GM12878 (cell line): ENCODE measurements at regions not wholly inside any gene's neighbourhood (a gene's known extent, or its start where the extent isn't known, plus 50 kb on each side); places are given as distances from the start of the nearest gene placed in this dataset.

Source experiments
- ATAC-seq: fragments of 200-7000 bp; cut with Tn5 transposase; 3 replicates; pipeline ENCODE4 v1.9.1; 2020; ENCODE audit warnings: mild to moderate bottlenecking, moderate library complexity
- BruUV-seq: library from RNA; stranded (reverse); fragments of 400-500 nt; replicated peaks from 2 replicates; lab custom pipeline; 2021; lab: Mats Ljungman, UMichigan
- CTCF ChIA-PET: fragments of 300-600 bp; sonication (Branson Sonifier 250); formaldehyde crosslinking; extraction: SDS; loops from one replicate; lab custom pipeline; 2021; ENCODE audit warnings: inconsistent platforms; lab: Yijun Ruan, JAX
- POLR2A ChIA-PET: fragments of 350-600 bp; formaldehyde crosslinking; extraction: SDS; loops from one replicate; lab custom pipeline; 2021; ENCODE audit warnings: inconsistent platforms; lab: Charles Lee
- RAD21 ChIA-PET: fragments of 300-600 bp; sonication (Branson Sonifier 250); formaldehyde crosslinking; loops from one replicate; lab custom pipeline; 2023; ENCODE audit warnings: antibody characterized with exemption; ENCODE audit not compliant: unreplicated experiment; lab: Charles Lee
- SMC1A ChIA-PET: fragments of 300-600 bp; sonication (Branson Sonifier 250); formaldehyde crosslinking; loops from one replicate; lab custom pipeline; 2023; ENCODE audit not compliant: unreplicated experiment, uncharacterized antibody; lab: Charles Lee
- DNase-seq: peaks from one replicate; pipeline ENCODE4 v3.0.0-alpha.2; 2011; ENCODE audit warnings: low read depth, low spot score
- FAIRE-seq: peaks from 3 replicates; lab custom pipeline; 2011; peaks lifted over from hg19 to GRCh38; lab: Jason Lieb, UNC
- H2AFZ ChIP-seq: 2 replicates; pipeline ENCODE4 v1.6.0; 2011; ENCODE audit warnings: low read depth, low read length, control low read depth; ENCODE audit not compliant: control insufficient read depth
- H3K27ac ChIP-seq: 2 replicates; pipeline ENCODE4 v1.5.1; 2011; ENCODE audit warnings: control low read depth; ENCODE audit not compliant: control insufficient read depth, insufficient read depth
- H3K27me3 ChIP-seq, 2 experiments: replicated peaks in 1 of 2; 2 replicates each; pipeline versions ENCODE4 v1.6.0 to v1.6.1; 2011; ENCODE audit warnings: low read length in 1 of 2; ENCODE audit not compliant: control insufficient read depth in 2 of 2, insufficient read depth in 2 of 2
- H3K36me3 ChIP-seq, 2 experiments: 2 replicates each; pipeline ENCODE4 v1.5.1; 2011; ENCODE audit warnings: low read length in 1 of 2; ENCODE audit not compliant: control insufficient read depth in 2 of 2, insufficient read depth in 2 of 2
- H3K4me1 ChIP-seq: 2 replicates; pipeline ENCODE4 v1.6.1; 2011; ENCODE audit warnings: mild to moderate bottlenecking, low read length, moderate library complexity, mixed read lengths; ENCODE audit not compliant: control insufficient read depth, insufficient read depth
- H3K4me2 ChIP-seq: 2 replicates; pipeline ENCODE4 v1.6.0; 2011; ENCODE audit warnings: control low read depth; ENCODE audit not compliant: control insufficient read depth, insufficient read depth
- H3K4me3 ChIP-seq: fragments of 200-600 bp; sonication (generic); 2 replicates; pipeline ENCODE4 v1.5.1; 2016
- H3K79me2 ChIP-seq: 2 replicates; pipeline ENCODE4 v1.6.0; 2011; ENCODE audit warnings: low read length; ENCODE audit not compliant: control insufficient read depth, insufficient read depth
- H3K9ac ChIP-seq: 2 replicates; pipeline ENCODE4 v1.8.0; 2011; ENCODE audit warnings: low read length, control low read depth, mixed read lengths; ENCODE audit not compliant: control insufficient read depth, insufficient read depth
- H3K9me3 ChIP-seq: replicated peaks from 3 replicates; pipeline ENCODE4 v1.5.1; 2011; ENCODE audit warnings: mild to moderate bottlenecking, low read length; ENCODE audit not compliant: control insufficient read depth, insufficient read depth
- H4K20me1 ChIP-seq: 2 replicates; pipeline ENCODE4 v1.6.0; 2011; ENCODE audit not compliant: control insufficient read depth, insufficient read depth
- CEBPB ChIP-seq, 2 experiments: fragments of 150-350 bp in 1 of 2; IDR thresholded peaks; 2 replicates each; pipeline ENCODE4 v1.6.1; 2012 to 2014; ENCODE audit warnings: low read depth in 2 of 2, low read length in 2 of 2, borderline replicate concordance in 1 of 2, inconsistent platforms in 1 of 2
- IKZF1 ChIP-seq: fragments of 450-650 bp; conservative IDR thresholded peaks from 2 replicates; pipeline ENCODE4 v1.6.1; 2017; ENCODE audit warnings: antibody characterized with exemption, mild to moderate bottlenecking
- MEF2A ChIP-seq: IDR thresholded peaks from 2 replicates; pipeline ENCODE4 v1.6.1; 2011; ENCODE audit warnings: low read depth, mild to moderate bottlenecking, low read length, moderate library complexity; ENCODE audit not compliant: insufficient read depth
- NFIC ChIP-seq: IDR thresholded peaks from 2 replicates; pipeline ENCODE4 v1.6.1; 2012; ENCODE audit warnings: low read depth, mild to moderate bottlenecking, inconsistent platforms, low read length, moderate library complexity
- POU2F2 ChIP-seq: IDR thresholded peaks from 3 replicates; pipeline ENCODE4 v1.6.1; 2011; ENCODE audit warnings: low read depth, mild to moderate bottlenecking, low read length, borderline replicate concordance
- RUNX3 ChIP-seq: IDR thresholded peaks from 2 replicates; pipeline ENCODE4 v1.6.1; 2012; ENCODE audit warnings: low read length, inconsistent platforms
- SUZ12 ChIP-seq: fragments of 200-600 bp; sonication (generic); IDR thresholded peaks from one replicate; pipeline ENCODE4 v1.6.1; 2018; ENCODE audit warnings: antibody characterized with exemption, mild to moderate bottlenecking; ENCODE audit not compliant: unreplicated experiment
- TAF1 ChIP-seq: IDR thresholded peaks from 2 replicates; pipeline ENCODE4 v1.6.1; 2011; ENCODE audit warnings: mild to moderate bottlenecking, low read depth, low read length, borderline replicate concordance
- TCF12 ChIP-seq: IDR thresholded peaks from 2 replicates; pipeline ENCODE4 v1.6.1; 2011; ENCODE audit warnings: low read depth, mild to moderate bottlenecking, low read length
- ZNF274 ChIP-seq: IDR thresholded peaks from one replicate; pipeline ENCODE4 v1.8.0; 2011; ENCODE audit not compliant: insufficient read length, insufficient read depth
- WGBS: methylation state at CpG from one replicate; pipeline ENCODE4 v1.1.6; 2016; ENCODE audit warnings: low lambda C conversion rate; ENCODE audit not compliant: insufficient replicate concordance, insufficient coverage; ENCODE audit errors: missing lambda C conversion rate; 5-methylcytosine and 5-hydroxymethylcytosine counted together
- in situ Hi-C: fragments of 300-500 bp; cut with MboI; formaldehyde crosslinking; loops from 9 replicates; pipeline ENCODE4 v1.14.3; 2018; ENCODE audit warnings: mixed read lengths
- intact Hi-C: fragments of 100-400 bp; cut with micrococcal nuclease; formaldehyde crosslinking; loops from one replicate; pipeline ENCODE4 v1.14.2; 2022; ENCODE audit not compliant: unreplicated experiment
- TF ChIP-seq, protein P1 (sequence below): IDR thresholded peaks from 2 replicates; pipeline ENCODE4 v1.6.1; 2012; ENCODE audit warnings: mild to moderate bottlenecking, low read depth, low read length
- TF ChIP-seq, protein P2 (sequence below): IDR thresholded peaks from 2 replicates; pipeline ENCODE4 v1.6.1; 2011; ENCODE audit warnings: low read depth, low read length, improper control_type of control experiment, borderline replicate concordance
- TF ChIP-seq, protein P3 (sequence below): IDR thresholded peaks from 2 replicates; pipeline ENCODE4 v1.6.1; 2012; ENCODE audit warnings: low read length, inconsistent platforms
- TF ChIP-seq, protein P4 (sequence below): IDR thresholded peaks from 2 replicates; pipeline ENCODE4 v1.6.1; 2012; ENCODE audit warnings: improper control_type of control experiment, low read depth, low read length; ENCODE audit not compliant: insufficient replicate concordance

DNA sequence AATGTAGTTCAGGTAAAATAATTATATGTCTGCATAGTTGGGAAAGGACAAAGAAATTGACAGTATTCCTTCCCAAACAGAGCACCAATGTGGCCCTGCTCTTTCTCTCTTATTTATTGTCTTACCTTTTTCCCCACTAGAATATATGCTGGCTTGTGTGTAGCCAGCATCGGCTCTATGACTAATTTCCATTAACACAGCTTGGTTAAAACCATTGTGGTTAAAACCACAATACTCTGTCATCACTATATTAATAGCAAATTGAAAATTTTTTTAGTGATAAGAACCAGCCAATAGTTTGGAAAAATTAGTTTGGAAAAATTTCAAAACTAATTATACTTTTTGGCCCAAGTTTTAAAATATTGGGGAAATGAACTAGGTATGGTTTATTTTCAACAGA is 535.1 kb downstream of the UTRN start:
- no TSS peak for BruUV-seq
- Histone ChIP-seq H3K4me2 (no peak overlapping the region), H3K4me1 (no peaks in the 10 kb centered on the region), H3K36me3 (no peaks in the 10 kb centered on the region), H3K27ac (no peak overlapping the region), H3K9me3 (no peaks in the 10 kb centered on the region), H3K4me3 (no peak overlapping the region), H4K20me1 (no peaks in the 10 kb centered on the region), H3K79me2 (no peaks in the 10 kb centered on the region), H3K9ac (no peak overlapping the region), H2AFZ (no peak overlapping the region), H3K27me3 (no peaks in the 10 kb centered on the region)
- POLR2A ChIA-PET = no interaction called here
- CTCF ChIA-PET = interaction anchor here (0.9 kb wide), 1 partner anchor 232 kb away, joined by 3 read pairs; no protein-coding TSS in a partner anchor
- 25% methylated on average over 1 of the region's 1 CpG for WGBS
- SMC1A ChIA-PET = interaction anchor here (0.7 kb wide), 1 partner anchor 23 kb away, joined by 3 read pairs; no protein-coding TSS in a partner anchor
- DNase-seq (no peak), FAIRE-seq (no peak), ATAC-seq (peak; percentile 79)
- in situ Hi-C loops (no loop called here), intact Hi-C loops (no loop called here)
- RAD21 ChIA-PET = no interaction called here
- TF ChIP-seq RUNX3 = peak; percentile 84
- TF ChIP-seq, protein P1, sequence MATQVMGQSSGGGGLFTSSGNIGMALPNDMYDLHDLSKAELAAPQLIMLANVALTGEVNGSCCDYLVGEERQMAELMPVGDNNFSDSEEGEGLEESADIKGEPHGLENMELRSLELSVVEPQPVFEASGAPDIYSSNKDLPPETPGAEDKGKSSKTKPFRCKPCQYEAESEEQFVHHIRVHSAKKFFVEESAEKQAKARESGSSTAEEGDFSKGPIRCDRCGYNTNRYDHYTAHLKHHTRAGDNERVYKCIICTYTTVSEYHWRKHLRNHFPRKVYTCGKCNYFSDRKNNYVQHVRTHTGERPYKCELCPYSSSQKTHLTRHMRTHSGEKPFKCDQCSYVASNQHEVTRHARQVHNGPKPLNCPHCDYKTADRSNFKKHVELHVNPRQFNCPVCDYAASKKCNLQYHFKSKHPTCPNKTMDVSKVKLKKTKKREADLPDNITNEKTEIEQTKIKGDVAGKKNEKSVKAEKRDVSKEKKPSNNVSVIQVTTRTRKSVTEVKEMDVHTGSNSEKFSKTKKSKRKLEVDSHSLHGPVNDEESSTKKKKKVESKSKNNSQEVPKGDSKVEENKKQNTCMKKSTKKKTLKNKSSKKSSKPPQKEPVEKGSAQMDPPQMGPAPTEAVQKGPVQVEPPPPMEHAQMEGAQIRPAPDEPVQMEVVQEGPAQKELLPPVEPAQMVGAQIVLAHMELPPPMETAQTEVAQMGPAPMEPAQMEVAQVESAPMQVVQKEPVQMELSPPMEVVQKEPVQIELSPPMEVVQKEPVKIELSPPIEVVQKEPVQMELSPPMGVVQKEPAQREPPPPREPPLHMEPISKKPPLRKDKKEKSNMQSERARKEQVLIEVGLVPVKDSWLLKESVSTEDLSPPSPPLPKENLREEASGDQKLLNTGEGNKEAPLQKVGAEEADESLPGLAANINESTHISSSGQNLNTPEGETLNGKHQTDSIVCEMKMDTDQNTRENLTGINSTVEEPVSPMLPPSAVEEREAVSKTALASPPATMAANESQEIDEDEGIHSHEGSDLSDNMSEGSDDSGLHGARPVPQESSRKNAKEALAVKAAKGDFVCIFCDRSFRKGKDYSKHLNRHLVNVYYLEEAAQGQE = no peak
- 0 out of 2 replicates have a peak, but pooled peaks have one; percentile 35 for TF ChIP-seq MEF2A
- TF ChIP-seq ZNF274 = no peak
- TF ChIP-seq, protein P2, sequence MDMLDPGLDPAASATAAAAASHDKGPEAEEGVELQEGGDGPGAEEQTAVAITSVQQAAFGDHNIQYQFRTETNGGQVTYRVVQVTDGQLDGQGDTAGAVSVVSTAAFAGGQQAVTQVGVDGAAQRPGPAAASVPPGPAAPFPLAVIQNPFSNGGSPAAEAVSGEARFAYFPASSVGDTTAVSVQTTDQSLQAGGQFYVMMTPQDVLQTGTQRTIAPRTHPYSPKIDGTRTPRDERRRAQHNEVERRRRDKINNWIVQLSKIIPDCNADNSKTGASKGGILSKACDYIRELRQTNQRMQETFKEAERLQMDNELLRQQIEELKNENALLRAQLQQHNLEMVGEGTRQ = no peak
- TF ChIP-seq POU2F2 = no peak
- peak; percentile 44; the same call in 1 of the 2 replicates for TF ChIP-seq NFIC
- TF ChIP-seq CEBPB (IDR thresholded peaks at IDR 0.05; ENCODE audit: borderline replicate concordance in 1 of 2, low read depth in 2 of 2, low read length in 2 of 2) = no peak
- TF ChIP-seq, protein P3, sequence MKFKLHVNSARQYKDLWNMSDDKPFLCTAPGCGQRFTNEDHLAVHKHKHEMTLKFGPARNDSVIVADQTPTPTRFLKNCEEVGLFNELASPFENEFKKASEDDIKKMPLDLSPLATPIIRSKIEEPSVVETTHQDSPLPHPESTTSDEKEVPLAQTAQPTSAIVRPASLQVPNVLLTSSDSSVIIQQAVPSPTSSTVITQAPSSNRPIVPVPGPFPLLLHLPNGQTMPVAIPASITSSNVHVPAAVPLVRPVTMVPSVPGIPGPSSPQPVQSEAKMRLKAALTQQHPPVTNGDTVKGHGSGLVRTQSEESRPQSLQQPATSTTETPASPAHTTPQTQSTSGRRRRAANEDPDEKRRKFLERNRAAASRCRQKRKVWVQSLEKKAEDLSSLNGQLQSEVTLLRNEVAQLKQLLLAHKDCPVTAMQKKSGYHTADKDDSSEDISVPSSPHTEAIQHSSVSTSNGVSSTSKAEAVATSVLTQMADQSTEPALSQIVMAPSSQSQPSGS = peak; percentile 54; the same call in 1 of the 2 replicates
- no peak for TF ChIP-seq TAF1
- no peak for TF ChIP-seq SUZ12
- TF ChIP-seq IKZF1 = no peak
- TF ChIP-seq, protein P4, sequence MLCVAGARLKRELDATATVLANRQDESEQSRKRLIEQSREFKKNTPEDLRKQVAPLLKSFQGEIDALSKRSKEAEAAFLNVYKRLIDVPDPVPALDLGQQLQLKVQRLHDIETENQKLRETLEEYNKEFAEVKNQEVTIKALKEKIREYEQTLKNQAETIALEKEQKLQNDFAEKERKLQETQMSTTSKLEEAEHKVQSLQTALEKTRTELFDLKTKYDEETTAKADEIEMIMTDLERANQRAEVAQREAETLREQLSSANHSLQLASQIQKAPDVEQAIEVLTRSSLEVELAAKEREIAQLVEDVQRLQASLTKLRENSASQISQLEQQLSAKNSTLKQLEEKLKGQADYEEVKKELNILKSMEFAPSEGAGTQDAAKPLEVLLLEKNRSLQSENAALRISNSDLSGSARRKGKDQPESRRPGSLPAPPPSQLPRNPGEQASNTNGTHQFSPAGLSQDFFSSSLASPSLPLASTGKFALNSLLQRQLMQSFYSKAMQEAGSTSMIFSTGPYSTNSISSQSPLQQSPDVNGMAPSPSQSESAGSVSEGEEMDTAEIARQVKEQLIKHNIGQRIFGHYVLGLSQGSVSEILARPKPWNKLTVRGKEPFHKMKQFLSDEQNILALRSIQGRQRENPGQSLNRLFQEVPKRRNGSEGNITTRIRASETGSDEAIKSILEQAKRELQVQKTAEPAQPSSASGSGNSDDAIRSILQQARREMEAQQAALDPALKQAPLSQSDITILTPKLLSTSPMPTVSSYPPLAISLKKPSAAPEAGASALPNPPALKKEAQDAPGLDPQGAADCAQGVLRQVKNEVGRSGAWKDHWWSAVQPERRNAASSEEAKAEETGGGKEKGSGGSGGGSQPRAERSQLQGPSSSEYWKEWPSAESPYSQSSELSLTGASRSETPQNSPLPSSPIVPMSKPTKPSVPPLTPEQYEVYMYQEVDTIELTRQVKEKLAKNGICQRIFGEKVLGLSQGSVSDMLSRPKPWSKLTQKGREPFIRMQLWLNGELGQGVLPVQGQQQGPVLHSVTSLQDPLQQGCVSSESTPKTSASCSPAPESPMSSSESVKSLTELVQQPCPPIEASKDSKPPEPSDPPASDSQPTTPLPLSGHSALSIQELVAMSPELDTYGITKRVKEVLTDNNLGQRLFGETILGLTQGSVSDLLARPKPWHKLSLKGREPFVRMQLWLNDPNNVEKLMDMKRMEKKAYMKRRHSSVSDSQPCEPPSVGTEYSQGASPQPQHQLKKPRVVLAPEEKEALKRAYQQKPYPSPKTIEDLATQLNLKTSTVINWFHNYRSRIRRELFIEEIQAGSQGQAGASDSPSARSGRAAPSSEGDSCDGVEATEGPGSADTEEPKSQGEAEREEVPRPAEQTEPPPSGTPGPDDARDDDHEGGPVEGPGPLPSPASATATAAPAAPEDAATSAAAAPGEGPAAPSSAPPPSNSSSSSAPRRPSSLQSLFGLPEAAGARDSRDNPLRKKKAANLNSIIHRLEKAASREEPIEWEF = no peak
- TF ChIP-seq TCF12 = no peak
